Activated naive CD8-positive, alpha-beta T cell treated with anti-CD3 and anti-CD28 coated beads, Interleukin-2, amount 10 ng/mL, durations not matched to agents 7 days and 5 days (primary cell): ENCODE measurements at regions not wholly inside any gene's neighbourhood (a gene's known extent, or its start where the extent isn't known, plus 50 kb on each side); places are given as distances from the start of the nearest gene placed in this dataset.
"Not testable (repeated sequence)": the region's sequence is repeated elsewhere in the genome, so short reads cannot be mapped to it uniquely, and the experiment has no call there.

Experiments
- ATAC-seq: fragments of 150-1000 bp; cut with Tn5 transposase; one replicate; pipeline ENCODE4 v1.10.0; 2021; ENCODE audit warnings: low read depth, moderate library complexity
- POLR2A ChIA-PET: fragments of 350-600 bp; sonication (Branson Sonifier 250); formaldehyde crosslinking; loops from one replicate; lab custom pipeline; 2021; ENCODE audit warnings: antibody characterized with exemption; lab: Charles Lee
- DNase-seq: peaks from one replicate; pipeline ENCODE4 v3.0.0; 2021
- H3K27ac Mint-ChIP-seq: one replicate; pipeline ENCODE4 v1.8.0; 2022; ENCODE audit warnings: mild to moderate bottlenecking, mixed read lengths
- H3K27me3 Mint-ChIP-seq: one replicate; pipeline ENCODE4 v1.8.0; 2022; ENCODE audit warnings: mild to moderate bottlenecking, moderate library complexity, mixed read lengths
- H3K36me3 Mint-ChIP-seq: one replicate; pipeline ENCODE4 v1.8.0; 2021; ENCODE audit warnings: mild to moderate bottlenecking, mixed read lengths
- H3K4me1 Mint-ChIP-seq: one replicate; pipeline ENCODE4 v1.8.0; 2021; ENCODE audit warnings: mixed read lengths
- H3K4me3 Mint-ChIP-seq: one replicate; pipeline ENCODE4 v1.8.0; 2022; ENCODE audit warnings: mild to moderate bottlenecking, moderate library complexity, mixed read lengths
- H3K9me3 Mint-ChIP-seq: one replicate; pipeline ENCODE4 v1.8.0; 2021; ENCODE audit warnings: mixed read lengths

- Mint-ChIP-seq H3K9me3 (peaks cover 15% of the 10 kb centered on the region), H3K27ac (no peak overlapping the region), H3K4me3 (no peak overlapping the region), H3K27me3 (peaks cover 13% of the 10 kb centered on the region), H3K4me1 (no peaks in the 10 kb centered on the region), H3K36me3 (no peaks in the 10 kb centered on the region)
- no peak for DNase-seq
- POLR2A ChIA-PET: no interaction called here
- ATAC-seq: no peak
These were observed 126.7 kb upstream of the TMEM260 start for GRCh38 chr14:56452940-56453339.

GRCh38 chr14:56454680-56455079 lies 124.9 kb upstream of the TMEM260 start:
- POLR2A ChIA-PET, H3K4me1 Mint-ChIP-seq, DNase-seq, H3K36me3 Mint-ChIP-seq, H3K27ac Mint-ChIP-seq, ATAC-seq, H3K4me3 Mint-ChIP-seq, H3K9me3 Mint-ChIP-seq: not testable (repeated sequence)
- peaks cover 25% of the 10 kb centered on the region for H3K27me3 Mint-ChIP-seq

GRCh38 chr14:56460469-56460868 lies 119.1 kb upstream of the TMEM260 start:
- Mint-ChIP-seq H3K36me3 (no peaks in the 10 kb centered on the region), H3K9me3 (peaks cover 8% of the 10 kb centered on the region), H3K27me3 (peaks cover 43% of the 10 kb centered on the region), H3K4me3 (no peak overlapping the region), H3K27ac (no peak overlapping the region), H3K4me1 (no peaks in the 10 kb centered on the region)
- POLR2A ChIA-PET: interaction anchor here (0.8 kb wide), 1 partner anchor 14 kb away, joined by 3 read pairs; no protein-coding TSS in a partner anchor
- no peak for DNase-seq
- no peak for ATAC-seq

GRCh38 chr14:56461276-56462275 lies 118.0 kb upstream of the TMEM260 start:
- no peak for ATAC-seq

GRCh38 chr14:56463271-56463890 lies 116.2 kb upstream of the TMEM260 start:
- Mint-ChIP-seq H3K27me3 (peaks cover 52% of the 10 kb centered on the region), H3K4me1 (no peaks in the 10 kb centered on the region), H3K4me3 (no peak overlapping the region), H3K36me3 (no peaks in the 10 kb centered on the region), H3K9me3 (peaks cover 3% of the 10 kb centered on the region), H3K27ac (no peak overlapping the region)
- ATAC-seq: no peak
- POLR2A ChIA-PET: no interaction called here
- DNase-seq: no peak

More at GRCh38 chr14:56461276-56462275, 118.0 kb upstream of the TMEM260 start:
- H3K4me3 Mint-ChIP-seq: no peak overlapping the region
- POLR2A ChIA-PET: interaction anchor here (0.8 kb wide), 1 partner anchor 13 kb away, joined by 3 read pairs; no protein-coding TSS in a partner anchor
- no peak overlapping the region for H3K27ac Mint-ChIP-seq
- no peaks in the 10 kb centered on the region for H3K4me1 Mint-ChIP-seq
- peaks cover 6% of the 10 kb centered on the region for H3K9me3 Mint-ChIP-seq
- H3K27me3 Mint-ChIP-seq: peaks cover 48% of the 10 kb centered on the region
- no peaks in the 10 kb centered on the region for H3K36me3 Mint-ChIP-seq
- DNase-seq: no peak

GRCh38 chr14:56471056-56471455 lies 108.5 kb upstream of the TMEM260 start:
- peaks cover 22% of the 10 kb centered on the region for H3K27me3 Mint-ChIP-seq
- no peak overlapping the region for H3K27ac Mint-ChIP-seq
- no peaks in the 10 kb centered on the region for H3K36me3 Mint-ChIP-seq
- no peak for ATAC-seq
- H3K9me3 Mint-ChIP-seq: no peaks in the 10 kb centered on the region
- H3K4me1 Mint-ChIP-seq: no peaks in the 10 kb centered on the region
- POLR2A ChIA-PET: no interaction called here
- H3K4me3 Mint-ChIP-seq: no peak overlapping the region
- DNase-seq: no peak

GRCh38 chr14:56474419-56475022 lies 105.1 kb upstream of the TMEM260 start:
- no peak overlapping the region for H3K27ac Mint-ChIP-seq
- POLR2A ChIA-PET: interaction anchor here (0.9 kb wide), 1 partner anchor 14 kb away, joined by 3 read pairs; no protein-coding TSS in a partner anchor
- no peaks in the 10 kb centered on the region for H3K9me3 Mint-ChIP-seq
- no peaks in the 10 kb centered on the region for H3K36me3 Mint-ChIP-seq
- no peaks in the 10 kb centered on the region for H3K4me1 Mint-ChIP-seq
- no peak for ATAC-seq
- DNase-seq: no peak
- no peak overlapping the region for H3K4me3 Mint-ChIP-seq
- peaks cover 5% of the 10 kb centered on the region for H3K27me3 Mint-ChIP-seq

- H3K4me3 Mint-ChIP-seq: no peak overlapping the region
- H3K27me3 Mint-ChIP-seq: peaks cover 15% of the 10 kb centered on the region
- DNase-seq (no peak), ATAC-seq (no peak)
- H3K4me1 Mint-ChIP-seq: no peaks in the 10 kb centered on the region
- POLR2A ChIA-PET: no interaction called here
- no peaks in the 10 kb centered on the region for H3K36me3 Mint-ChIP-seq
- no peaks in the 10 kb centered on the region for H3K9me3 Mint-ChIP-seq
- H3K27ac Mint-ChIP-seq: no peak overlapping the region
These were observed 97.2 kb upstream of the TMEM260 start for GRCh38 chr14:56482310-56482911.

GRCh38 chr14:56487090-56487667 lies 92.4 kb upstream of the TMEM260 start:
- no peaks in the 10 kb centered on the region for H3K36me3 Mint-ChIP-seq
- POLR2A ChIA-PET: no interaction called here
- H3K27ac Mint-ChIP-seq: no peak overlapping the region
- peaks cover 4% of the 10 kb centered on the region for H3K4me1 Mint-ChIP-seq
- ATAC-seq (no peak), DNase-seq (no peak)
- H3K9me3 Mint-ChIP-seq: no peaks in the 10 kb centered on the region
- no peak overlapping the region for H3K4me3 Mint-ChIP-seq
- H3K27me3 Mint-ChIP-seq: peaks cover 7% of the 10 kb centered on the region

- POLR2A ChIA-PET: no interaction called here
- no peaks in the 10 kb centered on the region for H3K36me3 Mint-ChIP-seq
- no peaks in the 10 kb centered on the region for H3K9me3 Mint-ChIP-seq
- no peak overlapping the region for H3K27ac Mint-ChIP-seq
- peaks cover 3% of the 10 kb centered on the region for H3K27me3 Mint-ChIP-seq
- ATAC-seq: no peak
- H3K4me3 Mint-ChIP-seq: no peak overlapping the region
- no peak for DNase-seq
- H3K4me1 Mint-ChIP-seq: peaks cover 4% of the 10 kb centered on the region
These were observed 91.8 kb upstream of the TMEM260 start for GRCh38 chr14:56487761-56488160.

- peaks cover 3% of the 10 kb centered on the region for H3K27me3 Mint-ChIP-seq
- no peaks in the 10 kb centered on the region for H3K36me3 Mint-ChIP-seq
- no peak overlapping the region for H3K4me3 Mint-ChIP-seq
- H3K4me1 Mint-ChIP-seq: peaks cover 4% of the 10 kb centered on the region
- no peaks in the 10 kb centered on the region for H3K9me3 Mint-ChIP-seq
- ATAC-seq (no peak), DNase-seq (no peak)
- no peak overlapping the region for H3K27ac Mint-ChIP-seq
- POLR2A ChIA-PET: no interaction called here
These were observed 91.3 kb upstream of the TMEM260 start for GRCh38 chr14:56488306-56488705.

GRCh38 chr14:56490379-56490778 lies 89.2 kb upstream of the TMEM260 start:
- Mint-ChIP-seq H3K4me1 (peaks cover 4% of the 10 kb centered on the region), H3K27ac (no peak overlapping the region), H3K4me3 (no peak overlapping the region), H3K9me3 (no peaks in the 10 kb centered on the region), H3K27me3 (peaks cover 3% of the 10 kb centered on the region), H3K36me3 (no peaks in the 10 kb centered on the region)
- no peak for DNase-seq
- POLR2A ChIA-PET: interaction anchor here (0.5 kb wide), 1 partner anchor 1276 kb away, joined by 4 read pairs; no protein-coding TSS in a partner anchor
- no peak for ATAC-seq
